K562 (cell line): ENCODE measurements at regions not wholly inside any gene's neighbourhood (a gene's known extent, or its start where the extent isn't known, plus 50 kb on each side); places are given as distances from the start of the nearest gene placed in this dataset.

Experiments used
- BRF2 ChIP-seq: IDR thresholded peaks from 3 replicates; pipeline ENCODE4 v1.6.1; 2011; ENCODE audit warnings: borderline replicate concordance, mild to moderate bottlenecking; ENCODE audit not compliant: insufficient read length, insufficient read depth
- CEBPB ChIP-seq: fragments of 450-650 bp; IDR thresholded peaks from 2 replicates; pipeline ENCODE4 v1.6.1; 2016; ENCODE audit warnings: missing genetic modification characterization, missing compliant biosample characterization
- E2F1 ChIP-seq: sonication (generic); formaldehyde crosslinking; IDR thresholded peaks from 2 replicates; pipeline ENCODE4 v1.8.1; 2023; ENCODE audit warnings: mild to moderate bottlenecking, missing genetic modification reagents, moderate library complexity
- EGR1 ChIP-seq: fragments of 450-650 bp; conservative IDR thresholded peaks from 2 replicates; pipeline ENCODE4 v1.6.1; 2017; ENCODE audit warnings: mild to moderate bottlenecking
- NFIC ChIP-seq: fragments of 450-650 bp; IDR thresholded peaks from 2 replicates; pipeline ENCODE4 v1.6.1; 2017; ENCODE audit warnings: mild to moderate bottlenecking, inconsistent platforms
- ZBTB9 ChIP-seq: fragments of 450-650 bp; formaldehyde crosslinking; IDR thresholded peaks from 2 replicates; pipeline ENCODE4 v1.4.0; 2020; ENCODE audit warnings: mild to moderate bottlenecking, moderate library complexity
- ZKSCAN1 ChIP-seq: fragments of 150-350 bp; IDR thresholded peaks from 2 replicates; pipeline ENCODE4 v1.6.1; 2016; ENCODE audit warnings: low read depth, low read length
- ZNF707 ChIP-seq: fragments of 250-450 bp; sonication (Bioruptor Pico); conservative IDR thresholded peaks from 2 replicates; pipeline ENCODE4 v1.8.0; 2022; ENCODE audit warnings: inconsistent platforms, mild to moderate bottlenecking, moderate library complexity
- ZNF76 ChIP-seq: fragments of 250-450 bp; sonication (Bioruptor Pico); IDR thresholded peaks from 2 replicates; pipeline ENCODE4 v1.4.0; 2020; ENCODE audit warnings: mild to moderate bottlenecking, moderate library complexity, borderline replicate concordance
- TF ChIP-seq, protein P1 (sequence below): sonication (generic); formaldehyde crosslinking; IDR thresholded peaks from 2 replicates; pipeline ENCODE4 v1.8.0; 2022; ENCODE audit warnings: missing genetic modification reagents, mild to moderate bottlenecking, moderate library complexity, borderline replicate concordance
- TF ChIP-seq, protein P2 (sequence below): fragments of 150-350 bp; conservative IDR thresholded peaks from 2 replicates; pipeline ENCODE4 v1.6.1; 2014; ENCODE audit warnings: low read length
- TF ChIP-seq, protein P3 (sequence below), 2 experiments: fragments of 450-650 bp; IDR thresholded peaks; 2 replicates each; pipeline ENCODE4 v1.6.1; 2016; ENCODE audit warnings: mild to moderate bottlenecking in 2 of 2, borderline replicate concordance in 1 of 2, low read depth in 1 of 2, moderate library complexity in 1 of 2
- TF ChIP-seq, protein P4 (sequence below): sonication (generic); formaldehyde crosslinking; IDR thresholded peaks from 2 replicates; pipeline ENCODE4 v1.8.0; 2022; ENCODE audit warnings: mild to moderate bottlenecking, missing genetic modification reagents
- TF ChIP-seq, protein P5 (sequence below), 3 experiments: fragments of 200-800 bp in 1 of 3; sonication (Bioruptor generic) in 1 of 3; sonication (generic) in 1 of 3; formaldehyde crosslinking in 1 of 3; IDR thresholded peaks; 2 replicates each; pipeline versions ENCODE4 v1.6.1 to v1.8.0; 2016 to 2022; ENCODE audit warnings: mild to moderate bottlenecking in 2 of 3, missing compliant biosample characterization in 2 of 3, missing genetic modification characterization in 2 of 3, missing genetic modification reagents in 1 of 3

- no peak for TF ChIP-seq NFIC
- no peak for TF ChIP-seq ZBTB9 (CRISPR knock-in tag)
- no peak for TF ChIP-seq EGR1
- no peak for TF ChIP-seq E2F1 (CRISPR knock-in tag)
- TF ChIP-seq, protein P1, sequence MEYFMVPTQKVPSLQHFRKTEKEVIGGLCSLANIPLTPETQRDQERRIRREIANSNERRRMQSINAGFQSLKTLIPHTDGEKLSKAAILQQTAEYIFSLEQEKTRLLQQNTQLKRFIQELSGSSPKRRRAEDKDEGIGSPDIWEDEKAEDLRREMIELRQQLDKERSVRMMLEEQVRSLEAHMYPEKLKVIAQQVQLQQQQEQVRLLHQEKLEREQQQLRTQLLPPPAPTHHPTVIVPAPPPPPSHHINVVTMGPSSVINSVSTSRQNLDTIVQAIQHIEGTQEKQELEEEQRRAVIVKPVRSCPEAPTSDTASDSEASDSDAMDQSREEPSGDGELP (CRISPR knock-in tag), result no peak
- TF ChIP-seq, protein P2, sequence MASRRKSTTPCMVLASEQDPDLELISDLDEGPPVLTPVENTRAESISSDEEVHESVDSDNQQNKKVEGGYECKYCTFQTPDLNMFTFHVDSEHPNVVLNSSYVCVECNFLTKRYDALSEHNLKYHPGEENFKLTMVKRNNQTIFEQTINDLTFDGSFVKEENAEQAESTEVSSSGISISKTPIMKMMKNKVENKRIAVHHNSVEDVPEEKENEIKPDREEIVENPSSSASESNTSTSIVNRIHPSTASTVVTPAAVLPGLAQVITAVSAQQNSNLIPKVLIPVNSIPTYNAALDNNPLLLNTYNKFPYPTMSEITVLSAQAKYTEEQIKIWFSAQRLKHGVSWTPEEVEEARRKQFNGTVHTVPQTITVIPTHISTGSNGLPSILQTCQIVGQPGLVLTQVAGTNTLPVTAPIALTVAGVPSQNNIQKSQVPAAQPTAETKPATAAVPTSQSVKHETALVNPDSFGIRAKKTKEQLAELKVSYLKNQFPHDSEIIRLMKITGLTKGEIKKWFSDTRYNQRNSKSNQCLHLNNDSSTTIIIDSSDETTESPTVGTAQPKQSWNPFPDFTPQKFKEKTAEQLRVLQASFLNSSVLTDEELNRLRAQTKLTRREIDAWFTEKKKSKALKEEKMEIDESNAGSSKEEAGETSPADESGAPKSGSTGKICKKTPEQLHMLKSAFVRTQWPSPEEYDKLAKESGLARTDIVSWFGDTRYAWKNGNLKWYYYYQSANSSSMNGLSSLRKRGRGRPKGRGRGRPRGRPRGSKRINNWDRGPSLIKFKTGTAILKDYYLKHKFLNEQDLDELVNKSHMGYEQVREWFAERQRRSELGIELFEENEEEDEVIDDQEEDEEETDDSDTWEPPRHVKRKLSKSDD, result no peak
- TF ChIP-seq ZKSCAN1, result no peak
- no peak for TF ChIP-seq ZNF707 (CRISPR knock-in tag)
- no peak for TF ChIP-seq ZNF76 (CRISPR knock-in tag)
- no peak for TF ChIP-seq BRF2
- TF ChIP-seq, protein P3, sequence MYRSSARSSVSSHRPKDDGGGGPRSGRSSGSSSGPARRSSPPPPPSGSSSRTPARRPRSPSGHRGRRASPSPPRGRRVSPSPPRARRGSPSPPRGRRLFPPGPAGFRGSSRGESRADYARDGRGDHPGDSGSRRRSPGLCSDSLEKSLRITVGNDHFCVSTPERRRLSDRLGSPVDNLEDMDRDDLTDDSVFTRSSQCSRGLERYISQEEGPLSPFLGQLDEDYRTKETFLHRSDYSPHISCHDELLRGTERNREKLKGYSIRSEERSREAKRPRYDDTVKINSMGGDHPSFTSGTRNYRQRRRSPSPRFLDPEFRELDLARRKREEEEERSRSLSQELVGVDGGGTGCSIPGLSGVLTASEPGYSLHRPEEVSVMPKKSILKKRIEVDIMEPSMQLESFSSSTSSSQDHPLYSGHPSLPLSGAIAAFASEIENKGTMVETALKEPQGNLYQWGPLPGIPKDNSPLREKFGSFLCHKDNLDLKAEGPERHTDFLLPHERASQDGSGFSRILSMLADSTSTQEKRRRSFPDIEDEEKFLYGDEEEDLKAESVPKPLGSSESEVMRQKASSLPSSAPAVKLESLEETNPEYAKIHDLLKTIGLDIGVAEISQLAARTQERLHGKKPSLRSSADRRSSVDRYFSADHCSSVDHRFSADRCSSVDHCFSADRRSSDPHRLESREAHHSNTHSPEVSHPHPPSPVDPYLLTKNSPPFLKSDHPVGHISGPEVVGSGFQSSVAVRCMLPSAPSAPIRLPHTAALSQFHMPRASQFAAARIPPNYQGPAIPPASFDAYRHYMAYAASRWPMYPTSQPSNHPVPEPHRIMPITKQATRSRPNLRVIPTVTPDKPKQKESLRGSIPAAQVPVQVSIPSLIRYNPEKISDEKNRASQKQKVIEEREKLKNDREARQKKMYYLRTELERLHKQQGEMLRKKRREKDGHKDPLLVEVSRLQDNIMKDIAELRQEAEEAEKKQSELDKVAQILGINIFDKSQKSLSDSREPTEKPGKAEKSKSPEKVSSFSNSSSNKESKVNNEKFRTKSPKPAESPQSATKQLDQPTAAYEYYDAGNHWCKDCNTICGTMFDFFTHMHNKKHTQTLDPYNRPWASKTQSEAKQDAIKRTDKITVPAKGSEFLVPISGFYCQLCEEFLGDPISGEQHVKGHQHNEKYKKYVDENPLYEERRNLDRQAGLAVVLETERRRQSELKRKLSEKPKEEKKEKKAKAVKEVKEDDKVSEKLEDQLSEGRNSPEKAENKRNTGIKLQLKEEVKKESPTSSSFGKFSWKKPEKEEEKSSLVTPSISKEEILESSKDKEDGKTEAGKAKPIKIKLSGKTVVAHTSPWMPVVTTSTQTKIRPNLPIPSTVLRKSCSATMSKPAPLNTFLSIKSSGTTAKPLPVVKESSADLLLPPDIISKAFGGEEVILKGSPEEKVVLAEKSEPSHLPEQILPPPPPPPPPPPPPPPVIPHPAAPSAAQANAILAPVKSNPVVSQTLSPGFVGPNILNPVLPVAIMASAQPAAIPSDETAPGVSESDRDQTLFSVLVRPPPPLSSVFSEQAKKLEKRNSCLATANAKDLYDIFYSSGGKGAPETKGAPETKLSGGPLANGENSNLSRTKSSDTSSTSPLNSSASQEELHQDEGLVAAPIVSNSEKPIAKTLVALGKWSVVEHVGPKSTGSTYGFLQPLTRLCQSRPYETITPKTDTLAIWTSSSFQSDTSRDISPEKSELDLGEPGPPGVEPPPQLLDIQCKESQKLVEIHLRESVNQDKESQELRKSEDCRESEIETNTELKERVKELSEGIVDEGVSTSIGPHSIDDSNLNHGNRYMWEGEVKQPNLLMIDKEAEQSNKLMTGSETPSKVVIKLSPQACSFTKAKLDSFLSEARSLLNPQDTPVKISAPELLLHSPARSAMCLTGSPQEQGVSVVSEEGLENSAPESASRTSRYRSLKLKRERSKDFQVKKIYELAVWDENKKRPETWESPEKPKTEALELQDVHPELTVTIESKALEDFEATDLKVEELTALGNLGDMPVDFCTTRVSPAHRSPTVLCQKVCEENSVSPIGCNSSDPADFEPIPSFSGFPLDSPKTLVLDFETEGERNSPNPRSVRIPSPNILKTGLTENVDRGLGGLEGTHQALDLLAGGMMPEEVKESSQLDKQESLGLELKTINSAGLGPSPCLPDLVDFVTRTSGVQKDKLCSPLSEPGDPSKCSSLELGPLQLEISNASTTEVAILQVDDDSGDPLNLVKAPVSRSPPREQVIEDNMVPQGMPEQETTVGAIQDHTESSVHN (IDR thresholded peaks at IDR 0.05; ENCODE audit: borderline replicate concordance in 1 of 2, low read depth in 1 of 2), result no peak
- TF ChIP-seq, protein P4, sequence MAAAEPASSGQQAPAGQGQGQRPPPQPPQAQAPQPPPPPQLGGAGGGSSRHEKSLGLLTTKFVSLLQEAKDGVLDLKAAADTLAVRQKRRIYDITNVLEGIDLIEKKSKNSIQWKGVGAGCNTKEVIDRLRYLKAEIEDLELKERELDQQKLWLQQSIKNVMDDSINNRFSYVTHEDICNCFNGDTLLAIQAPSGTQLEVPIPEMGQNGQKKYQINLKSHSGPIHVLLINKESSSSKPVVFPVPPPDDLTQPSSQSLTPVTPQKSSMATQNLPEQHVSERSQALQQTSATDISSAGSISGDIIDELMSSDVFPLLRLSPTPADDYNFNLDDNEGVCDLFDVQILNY (CRISPR knock-in tag), result no peak
- no peak for TF ChIP-seq CEBPB (tag)
- TF ChIP-seq, protein P5, sequence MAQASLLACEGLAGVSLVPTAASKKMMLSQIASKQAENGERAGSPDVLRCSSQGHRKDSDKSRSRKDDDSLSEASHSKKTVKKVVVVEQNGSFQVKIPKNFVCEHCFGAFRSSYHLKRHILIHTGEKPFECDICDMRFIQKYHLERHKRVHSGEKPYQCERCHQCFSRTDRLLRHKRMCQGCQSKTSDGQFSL (CRISPR knock-in tag; IDR thresholded peaks at IDR 0.05), result no peak
- TF ChIP-seq, protein P5 (tag; IDR thresholded peaks at IDR 0.05), result no peak
Observed at GRCh38 chr7:83290211-83290610, 127.5 kb upstream of the PCLO start.
